GM21723 (cell line): ENCODE measurements at regions not wholly inside any gene's neighbourhood (a gene's known extent, or its start where the extent isn't known, plus 50 kb on each side); places are given as distances from the start of the nearest gene placed in this dataset.

Experiments used
- ATAC-seq: cut with Tn5 transposase; IDR thresholded peaks from one replicate; pipeline ENCODE4 v1.9.1; 2021; ENCODE audit warnings: mild to moderate bottlenecking, moderate library complexity; ENCODE audit not compliant: unreplicated experiment

DNA sequence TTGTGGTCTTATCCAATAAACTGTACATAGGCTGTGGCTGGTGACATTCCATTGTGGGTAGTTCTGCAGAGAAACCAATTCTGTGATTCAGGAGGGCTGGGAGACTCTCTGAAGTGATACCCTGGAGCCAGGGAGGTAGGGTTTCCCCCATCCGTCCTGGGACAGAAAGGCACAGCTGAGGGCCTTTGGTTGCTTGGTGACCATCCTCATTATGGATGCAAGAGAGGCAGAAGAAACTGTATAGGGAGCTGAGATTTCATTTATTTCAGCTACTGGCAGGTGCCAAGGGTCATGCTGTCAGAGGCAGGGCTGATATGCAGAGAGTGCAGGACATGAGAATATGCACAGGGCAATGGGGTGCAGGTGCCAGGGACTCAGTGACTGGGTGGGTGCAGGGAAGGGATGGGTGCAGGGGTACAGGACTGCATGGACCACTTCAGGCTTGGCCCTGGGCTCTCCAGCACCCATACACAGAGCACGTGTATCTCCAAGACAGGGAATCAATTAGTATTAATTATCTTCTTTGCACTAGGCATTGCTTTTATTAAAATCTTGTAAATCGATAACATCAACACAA lies 236.5 kb downstream of the ICE1 start:
- no peak for ATAC-seq

DNA sequence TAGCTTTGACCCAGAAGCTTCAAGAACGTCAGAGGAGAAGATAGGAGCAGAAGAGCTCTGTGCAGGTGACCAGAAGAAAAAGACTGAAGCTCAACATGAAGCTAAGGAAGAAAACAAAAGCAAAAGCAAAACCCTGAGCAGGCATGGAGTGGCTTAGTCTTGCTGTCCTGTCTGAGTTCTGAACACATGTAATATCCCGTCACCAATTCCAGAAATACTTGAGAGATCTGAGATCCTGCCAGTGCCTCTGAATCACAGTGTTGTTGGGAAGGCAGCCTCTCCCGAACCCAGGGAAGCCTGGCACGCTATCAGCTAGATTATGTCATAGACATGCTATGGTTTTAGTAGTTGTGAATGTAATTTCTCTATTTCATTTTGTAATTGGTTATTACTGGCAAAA lies 235.7 kb downstream of the ICE1 start:
- peak; percentile 72 for ATAC-seq

DNA sequence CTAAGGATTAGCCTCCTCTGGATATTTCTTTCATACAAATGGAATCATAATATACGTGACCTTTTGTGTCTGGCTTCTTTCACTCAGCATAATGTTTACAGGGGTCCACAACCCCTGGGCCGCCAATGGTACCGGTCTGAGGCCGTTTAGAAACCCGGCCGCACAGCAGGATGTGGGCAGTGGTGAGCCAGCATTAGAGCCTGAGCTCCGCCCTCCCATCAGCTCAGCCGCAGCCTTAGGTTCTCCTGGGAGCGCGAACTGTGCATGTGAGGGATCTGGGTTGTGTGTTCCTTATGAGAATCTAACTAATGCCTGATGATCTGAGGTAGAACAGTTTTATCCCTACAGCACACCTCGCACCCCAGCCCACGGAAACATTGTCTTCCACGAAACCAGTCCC lies 229.7 kb downstream of the ICE1 start:
- no peak for ATAC-seq

DNA sequence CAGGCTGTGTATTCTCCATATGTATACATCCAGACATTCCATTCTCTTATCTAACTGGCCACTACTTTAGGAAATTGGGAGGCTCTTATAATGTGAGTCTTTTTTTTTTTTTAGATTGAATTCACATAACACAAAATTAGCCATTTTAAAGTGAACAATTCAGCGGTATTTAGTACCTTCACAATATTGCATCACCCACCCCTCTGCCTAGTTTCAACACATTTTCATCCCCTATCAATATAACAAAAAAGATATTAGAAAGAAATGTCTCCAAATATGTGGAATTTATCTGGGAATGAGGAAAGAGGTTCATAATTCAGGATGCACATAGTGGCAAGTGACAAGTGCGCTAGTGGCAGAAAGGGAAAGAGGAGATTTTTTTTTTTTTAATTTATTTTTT lies 228.5 kb downstream of the ICE1 start:
- ATAC-seq, result no peak

DNA sequence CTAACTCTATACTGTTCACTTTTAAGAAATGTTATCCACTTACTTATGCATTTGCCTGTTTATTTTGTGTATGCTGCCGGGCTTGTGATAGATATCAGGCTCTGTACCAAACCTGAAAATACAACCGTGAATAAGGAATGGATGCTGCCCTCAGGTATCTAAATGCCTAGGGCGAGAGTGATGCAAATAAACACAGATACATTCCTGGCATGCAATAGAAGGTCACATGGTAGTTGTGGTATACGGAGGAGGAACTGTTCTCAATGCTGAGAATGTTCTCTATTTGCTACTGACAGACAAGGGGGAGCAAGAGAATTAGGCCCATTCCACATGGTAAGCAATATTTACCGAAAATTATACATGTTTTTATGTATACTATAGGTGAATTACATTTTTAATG lies 227.8 kb downstream of the ICE1 start:
- no peak for ATAC-seq

DNA sequence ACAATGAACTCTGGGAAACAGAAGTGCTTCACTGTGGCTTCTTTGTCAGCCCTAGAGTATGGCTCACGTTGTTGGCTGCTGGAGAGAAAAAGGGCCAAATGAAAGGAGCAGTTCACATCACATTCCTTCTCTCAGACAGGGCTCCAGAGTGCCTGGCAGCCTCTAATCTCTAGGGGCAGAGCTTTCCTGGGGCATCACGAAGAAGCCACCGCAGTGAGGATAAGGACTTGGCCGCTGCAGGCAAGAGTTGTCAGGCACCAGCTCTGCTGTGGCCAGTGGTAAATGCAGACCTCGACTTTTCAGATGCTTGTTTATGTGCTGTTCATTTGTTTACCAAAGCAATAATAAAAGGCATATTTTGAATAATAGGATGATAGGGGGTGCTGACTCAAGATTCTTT lies 227.2 kb downstream of the ICE1 start:
- ATAC-seq, result no peak

DNA sequence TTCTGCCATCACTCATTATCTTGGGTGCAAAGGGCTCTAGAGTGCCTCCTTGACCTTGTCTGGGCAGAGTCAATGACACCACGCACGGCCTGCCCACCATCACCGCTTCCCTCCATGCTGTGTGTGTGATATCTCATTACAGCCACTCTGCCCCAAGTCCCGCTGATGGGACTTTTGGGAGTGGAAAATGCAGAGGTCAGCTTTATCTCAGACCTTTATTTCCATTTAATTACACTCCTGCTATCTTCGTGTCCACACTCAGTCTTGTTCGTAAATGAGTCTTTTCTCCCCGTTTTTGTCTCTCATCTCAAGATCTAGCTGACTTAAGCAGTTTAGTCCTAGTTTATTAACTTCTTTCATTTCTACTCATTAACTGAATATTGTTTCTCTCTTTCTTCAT lies 226.2 kb downstream of the ICE1 start:
- no peak for ATAC-seq

DNA sequence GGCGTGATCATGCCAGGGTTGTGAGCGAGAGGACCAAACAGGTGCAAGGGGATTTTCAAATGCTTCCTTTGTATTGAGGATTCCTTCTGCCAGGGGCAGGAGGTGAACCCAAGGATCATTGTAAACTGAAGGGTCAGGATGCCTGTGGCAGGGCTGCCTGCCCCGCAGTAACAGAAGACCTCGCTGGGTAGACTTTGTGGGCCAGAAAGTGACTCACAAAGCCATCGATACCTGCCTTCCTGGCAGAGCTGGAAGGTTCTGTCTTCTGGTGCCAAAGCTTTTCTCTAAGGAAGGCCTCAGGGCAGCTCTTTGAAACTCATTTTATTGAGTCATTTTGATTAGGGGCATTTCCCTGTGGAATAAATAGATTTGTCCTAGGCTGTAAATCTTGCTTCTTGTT lies 223.4 kb downstream of the ICE1 start:
- no peak for ATAC-seq

DNA sequence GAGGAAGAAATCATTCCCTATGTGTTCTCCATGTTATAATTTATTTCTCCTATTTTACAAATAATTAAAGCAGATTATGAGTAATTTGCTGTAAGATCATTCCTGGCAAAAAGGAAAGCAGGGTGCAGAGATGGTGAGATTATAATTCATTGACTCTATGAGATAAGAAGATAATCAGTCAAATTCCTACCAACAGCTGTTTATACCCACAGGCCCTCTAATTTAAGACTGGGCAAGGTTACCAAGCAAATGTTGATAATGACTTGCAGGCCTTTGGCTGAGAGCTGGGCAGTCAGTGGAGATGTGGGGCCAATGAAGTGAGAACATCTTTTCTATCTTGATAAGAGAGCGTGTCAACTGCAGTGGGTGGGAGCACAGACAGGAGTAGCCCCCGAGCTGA lies 222.7 kb downstream of the ICE1 start:
- ATAC-seq, result no peak

DNA sequence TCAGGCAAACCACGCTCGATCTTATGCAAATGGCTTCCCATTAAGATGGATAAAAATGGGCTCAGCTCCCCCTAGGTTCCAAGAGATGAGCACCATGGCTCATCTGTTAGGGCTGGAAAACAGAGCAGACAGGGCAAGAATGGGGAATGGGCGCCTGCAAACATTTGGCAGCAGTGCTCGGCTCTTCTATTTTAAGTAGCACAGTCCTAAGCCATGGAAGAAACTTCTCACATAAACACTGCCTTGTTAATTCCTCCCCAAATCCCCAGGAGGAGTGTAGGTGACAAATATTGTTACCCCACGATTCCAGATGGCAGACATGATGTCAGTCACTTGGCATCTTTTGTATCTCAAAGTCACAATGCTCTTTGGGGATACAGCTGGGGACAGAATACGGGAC lies 221.8 kb downstream of the ICE1 start:
- ATAC-seq, result no peak

DNA sequence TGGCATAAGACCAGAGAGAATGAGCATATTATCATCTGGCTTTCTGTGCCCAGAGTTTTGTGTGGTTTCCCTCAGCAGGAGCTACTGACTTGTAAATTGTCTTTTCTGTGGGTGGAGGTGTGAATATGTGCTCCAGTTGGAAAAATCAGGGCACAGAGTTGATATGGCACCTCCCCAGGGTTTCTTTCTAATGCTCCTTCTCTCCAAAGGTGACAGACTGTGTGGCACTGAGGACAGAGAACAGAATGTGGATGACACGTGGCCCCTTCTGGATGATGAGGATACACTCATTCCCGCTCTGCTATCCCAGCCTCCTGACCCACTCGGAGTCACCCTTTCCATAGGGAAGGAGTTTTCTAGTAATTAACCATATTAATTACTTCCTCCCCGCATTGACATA lies 221.0 kb downstream of the ICE1 start:
- ATAC-seq, result no peak

DNA sequence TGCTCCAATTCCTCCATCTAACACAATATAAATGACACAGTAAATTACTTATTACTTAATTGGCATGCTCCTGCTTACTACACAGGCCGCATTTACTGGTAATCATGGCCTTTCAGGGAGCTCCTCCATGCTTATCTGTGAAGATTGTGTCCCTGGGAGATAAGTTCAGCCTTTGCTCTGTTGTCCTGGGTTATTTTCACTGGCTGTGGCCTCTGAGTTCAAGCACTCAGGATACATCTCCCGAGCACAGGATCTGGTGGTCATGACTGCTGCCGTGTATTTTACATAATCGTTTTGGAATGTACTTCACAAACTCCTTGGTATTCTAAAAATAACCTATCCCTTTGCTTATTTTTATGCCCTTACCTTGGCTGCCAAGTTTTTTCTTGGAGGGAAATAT lies 215.7 kb downstream of the ICE1 start:
- ATAC-seq, result no peak

DNA sequence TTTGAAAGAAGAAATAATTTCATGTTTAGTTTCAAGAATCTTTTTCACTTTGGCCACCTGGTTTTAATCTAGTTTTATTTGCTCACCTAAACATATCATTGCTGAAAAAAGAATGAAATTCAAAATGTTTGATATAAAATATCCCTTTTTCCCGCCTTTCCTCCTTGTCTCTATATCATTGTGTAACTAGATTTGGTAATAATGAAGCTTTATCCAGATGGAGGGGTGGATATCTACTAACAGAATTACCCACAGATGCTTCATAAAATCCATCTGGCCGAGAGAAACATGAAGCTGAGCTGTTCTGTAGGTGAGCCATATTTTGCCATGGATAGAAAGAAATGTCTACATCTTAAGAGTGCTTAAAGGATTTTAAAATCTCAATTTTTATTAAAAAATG lies 214.7 kb downstream of the ICE1 start:
- ATAC-seq, result no peak

DNA sequence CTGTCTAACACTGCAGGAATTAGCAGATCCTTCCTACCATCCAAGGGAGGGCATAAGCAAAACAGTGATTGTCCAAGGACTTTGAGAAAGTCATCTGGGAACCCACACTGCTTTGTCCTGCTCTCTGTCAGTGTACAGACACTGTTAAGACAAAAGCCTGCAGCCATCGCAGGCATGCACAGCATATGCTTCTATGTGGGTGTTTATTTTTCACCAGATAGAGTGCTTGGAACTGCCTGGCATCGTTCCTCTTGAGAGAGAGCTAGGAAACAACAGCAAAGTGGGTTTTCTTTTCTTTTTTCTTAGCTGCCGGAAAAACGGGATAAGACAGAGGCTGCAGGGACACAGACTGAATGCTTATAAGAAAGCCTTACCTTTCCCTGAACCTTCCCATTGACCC lies 212.3 kb downstream of the ICE1 start:
- no peak for ATAC-seq

DNA sequence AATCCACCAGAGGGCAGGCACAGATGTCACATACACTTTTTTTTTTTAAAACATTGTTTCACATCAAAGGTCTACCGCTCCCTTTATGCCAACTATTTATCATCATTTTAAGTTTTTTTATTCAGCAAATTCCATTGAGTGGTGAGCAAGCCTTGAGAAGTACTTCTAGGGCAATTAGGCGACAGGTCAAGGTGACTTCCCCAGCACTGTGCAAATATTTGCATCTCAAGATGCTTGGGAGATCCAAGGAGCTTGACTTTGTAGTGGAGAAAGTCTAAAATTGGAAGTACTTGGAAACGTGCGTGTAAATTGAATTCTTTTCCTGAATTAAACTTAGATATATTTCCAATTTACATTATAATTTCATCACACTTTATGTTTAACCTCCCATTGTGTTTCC lies 211.1 kb downstream of the ICE1 start:
- no peak for ATAC-seq

DNA sequence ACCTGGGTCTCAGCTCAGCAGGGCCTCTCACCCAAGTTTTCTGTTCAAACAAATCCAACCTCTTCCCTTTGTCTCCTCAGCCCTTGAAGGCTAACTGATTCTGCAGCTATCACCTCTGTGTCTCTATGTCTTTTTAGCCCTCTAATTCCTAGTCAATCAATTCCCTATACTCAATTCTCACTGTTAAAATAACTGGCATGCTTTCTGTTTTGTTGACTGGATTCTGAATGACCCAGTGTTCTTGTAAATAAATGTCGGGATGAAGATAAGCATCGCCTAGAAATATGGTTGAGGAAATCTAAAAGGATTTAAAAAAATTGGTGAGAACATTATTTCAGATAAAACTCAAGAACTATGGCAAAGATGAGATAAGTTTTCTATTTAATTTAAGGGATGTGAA lies 210.2 kb downstream of the ICE1 start:
- no peak for ATAC-seq

DNA sequence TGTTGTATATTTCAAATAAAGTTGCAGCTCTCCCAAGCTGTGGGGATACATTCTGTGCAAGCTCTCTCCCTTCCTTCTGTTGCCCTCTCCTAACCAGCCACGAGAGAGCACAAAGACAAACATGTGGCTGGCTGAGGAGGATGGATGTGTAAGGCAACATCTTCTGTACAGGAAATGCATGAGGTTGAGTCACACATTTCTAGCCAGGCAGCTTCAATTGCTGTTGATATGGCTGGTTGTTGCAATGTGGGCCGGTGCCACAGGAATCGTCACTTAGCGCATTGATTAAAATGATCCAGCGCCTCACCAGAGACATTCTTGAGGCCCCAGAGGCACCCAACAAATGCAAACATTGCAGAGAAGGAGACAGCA lies 207.1 kb downstream of the ICE1 start:
- no peak for ATAC-seq

DNA sequence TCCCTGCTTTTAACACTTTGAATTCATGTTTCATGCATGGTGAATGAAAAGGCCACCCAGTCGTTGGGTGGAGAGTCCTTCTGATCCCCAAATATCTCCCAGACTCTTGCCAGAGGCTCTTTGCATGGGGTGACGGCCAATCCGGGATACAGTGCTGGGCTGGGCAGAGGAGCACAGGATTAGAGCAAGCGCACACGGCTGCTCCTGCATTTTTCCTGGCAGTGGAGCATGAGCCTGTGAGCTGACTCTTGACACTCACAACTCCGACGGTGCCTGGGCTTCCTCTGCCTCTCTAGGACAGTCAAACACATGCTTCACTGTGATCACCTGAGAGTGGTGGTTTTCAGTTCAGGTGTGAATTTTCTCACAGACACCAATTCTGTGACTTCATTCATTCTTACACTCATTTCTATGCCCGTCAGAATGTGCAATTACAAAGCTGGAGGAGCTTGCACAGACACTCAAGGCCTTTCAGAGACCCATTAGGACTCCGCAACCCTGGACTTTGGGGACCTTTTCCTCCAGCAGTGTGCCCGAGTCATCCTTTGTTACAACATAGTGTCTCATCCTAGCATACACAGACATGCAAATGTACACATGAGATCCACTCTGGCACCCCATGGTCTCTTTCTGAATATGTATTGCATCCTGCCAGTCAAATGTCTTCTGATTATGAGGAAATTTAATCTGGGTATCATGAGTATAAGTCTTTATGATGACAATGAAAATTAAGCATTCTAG lies 206.6 kb downstream of the ICE1 start:
- ATAC-seq, result no peak

DNA sequence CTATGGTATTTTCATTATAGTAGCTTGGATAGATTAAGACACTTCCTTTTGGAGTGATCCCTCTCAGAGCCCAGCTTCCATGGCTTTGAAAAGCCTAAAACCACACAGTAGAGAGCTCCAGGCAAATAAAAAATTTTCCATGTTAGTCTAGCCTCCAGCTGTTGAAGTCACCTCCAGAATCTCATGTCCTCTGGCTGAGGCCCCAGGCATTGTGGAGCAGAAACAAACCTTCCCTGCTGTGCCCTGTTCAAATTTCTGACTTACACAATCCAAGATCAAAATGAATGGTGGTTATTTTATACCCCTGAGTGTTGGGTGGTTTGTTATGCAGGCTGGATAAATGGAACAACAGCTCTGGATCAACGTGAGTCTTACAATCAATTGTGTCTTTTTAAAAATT lies 203.9 kb downstream of the ICE1 start:
- no peak for ATAC-seq

DNA sequence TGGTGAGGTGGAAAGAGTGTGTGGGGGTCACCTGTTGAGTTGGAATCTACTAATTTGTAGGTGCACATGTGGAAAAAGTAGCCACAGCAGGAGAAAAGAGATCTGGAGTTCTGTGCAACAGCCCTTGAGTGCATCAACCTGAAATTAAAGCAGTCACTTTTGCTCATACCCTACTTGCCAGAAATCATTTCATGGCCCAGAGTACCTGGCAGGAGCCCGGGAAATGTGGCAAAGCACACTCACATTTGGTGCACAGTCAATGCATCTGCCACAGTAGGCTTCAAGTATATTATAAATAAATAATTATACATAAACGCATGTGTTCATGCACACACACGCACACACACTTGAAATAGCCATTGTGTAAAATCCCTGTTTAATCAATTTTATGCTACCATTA lies 203.0 kb downstream of the ICE1 start:
- ATAC-seq, result no peak

DNA sequence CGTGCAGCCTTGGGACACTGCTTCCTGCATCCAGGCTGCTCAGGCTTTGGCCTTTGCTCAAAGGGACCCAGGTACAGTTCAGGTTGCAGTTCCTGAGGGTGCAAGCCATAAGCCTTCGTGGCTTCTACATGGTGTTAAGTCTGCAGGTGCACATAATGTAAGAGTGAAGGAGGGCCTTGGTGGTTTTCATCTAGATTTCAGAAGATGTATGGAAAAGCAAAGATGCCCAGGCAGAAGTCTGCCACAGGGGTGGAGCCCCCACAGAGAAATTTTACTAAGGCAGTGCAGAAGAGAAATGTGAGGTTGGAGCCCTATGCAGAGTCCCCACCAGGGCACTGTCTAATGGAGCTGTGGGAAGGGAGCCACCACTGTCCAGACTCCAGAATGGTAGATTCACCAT lies 200.9 kb downstream of the ICE1 start:
- no peak for ATAC-seq

DNA sequence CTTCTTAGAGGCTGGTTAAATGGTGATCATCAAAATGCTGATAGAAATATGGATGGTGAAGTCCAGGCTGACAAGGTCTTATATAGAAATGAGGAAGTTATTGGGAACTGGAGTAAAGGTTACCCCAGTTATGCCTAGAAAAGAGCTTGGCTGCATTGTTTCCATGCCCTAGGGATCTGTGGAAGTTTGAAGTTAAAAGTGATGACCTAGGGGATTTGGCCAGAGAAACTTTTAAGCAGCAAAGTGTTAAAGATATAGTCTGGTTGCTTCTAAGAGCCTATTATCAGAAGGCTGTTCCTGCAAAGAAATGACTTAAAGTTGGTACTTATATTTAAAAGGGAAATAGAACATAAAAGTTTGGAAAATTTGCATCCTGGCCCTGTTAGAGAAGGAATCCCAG lies 200.3 kb downstream of the ICE1 start:
- no peak for ATAC-seq

DNA sequence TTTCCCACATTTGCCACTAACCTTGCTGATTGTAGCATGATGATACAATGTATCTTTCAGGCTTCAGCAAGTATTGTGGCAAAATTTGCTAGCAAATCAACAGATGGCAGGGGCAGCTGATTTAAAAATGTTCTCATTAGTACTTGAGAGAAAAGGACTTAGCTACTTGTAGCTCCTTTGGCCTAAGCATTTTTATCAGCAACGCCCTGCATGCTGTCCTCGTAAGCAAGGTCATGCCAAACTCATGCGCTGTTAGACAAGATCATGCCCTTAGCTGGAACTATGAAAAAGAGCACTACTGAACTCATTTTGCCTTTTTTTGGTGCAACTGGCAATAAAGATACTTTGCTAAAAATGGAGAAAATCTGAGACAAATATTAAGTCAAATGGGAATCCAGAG lies 197.1 kb downstream of the ICE1 start:
- ATAC-seq, result no peak
